ENCODE measurements at regions not wholly inside any gene's neighbourhood (a gene's known extent, or its start where the extent isn't known, plus 50 kb on each side); places are given as distances from the start of the nearest gene placed in this dataset.

DNA sequence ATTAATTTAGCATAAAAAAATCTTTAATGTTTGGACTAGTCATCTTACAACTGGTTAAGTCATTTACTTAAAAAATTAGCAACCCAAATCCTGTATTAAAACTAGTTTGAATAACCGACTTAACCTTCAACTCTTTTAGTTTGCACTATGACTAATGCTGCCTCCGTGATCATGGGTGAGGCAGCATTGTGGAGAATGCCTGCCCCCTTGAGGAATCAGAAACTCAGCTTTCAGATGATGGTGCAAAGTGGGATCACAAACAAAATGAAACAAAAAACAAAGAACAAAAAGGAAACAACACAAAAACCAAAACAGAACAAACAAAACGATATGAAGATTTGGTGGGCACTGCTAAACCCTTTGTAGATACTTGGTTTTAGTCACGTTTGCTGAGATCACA is 127.0 kb upstream of the PALM2AKAP2 start:
- TF ChIP-seq, protein P1, sequence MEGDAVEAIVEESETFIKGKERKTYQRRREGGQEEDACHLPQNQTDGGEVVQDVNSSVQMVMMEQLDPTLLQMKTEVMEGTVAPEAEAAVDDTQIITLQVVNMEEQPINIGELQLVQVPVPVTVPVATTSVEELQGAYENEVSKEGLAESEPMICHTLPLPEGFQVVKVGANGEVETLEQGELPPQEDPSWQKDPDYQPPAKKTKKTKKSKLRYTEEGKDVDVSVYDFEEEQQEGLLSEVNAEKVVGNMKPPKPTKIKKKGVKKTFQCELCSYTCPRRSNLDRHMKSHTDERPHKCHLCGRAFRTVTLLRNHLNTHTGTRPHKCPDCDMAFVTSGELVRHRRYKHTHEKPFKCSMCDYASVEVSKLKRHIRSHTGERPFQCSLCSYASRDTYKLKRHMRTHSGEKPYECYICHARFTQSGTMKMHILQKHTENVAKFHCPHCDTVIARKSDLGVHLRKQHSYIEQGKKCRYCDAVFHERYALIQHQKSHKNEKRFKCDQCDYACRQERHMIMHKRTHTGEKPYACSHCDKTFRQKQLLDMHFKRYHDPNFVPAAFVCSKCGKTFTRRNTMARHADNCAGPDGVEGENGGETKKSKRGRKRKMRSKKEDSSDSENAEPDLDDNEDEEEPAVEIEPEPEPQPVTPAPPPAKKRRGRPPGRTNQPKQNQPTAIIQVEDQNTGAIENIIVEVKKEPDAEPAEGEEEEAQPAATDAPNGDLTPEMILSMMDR (IDR thresholded peaks at IDR 0.05) = no peak
- TF ChIP-seq POLR2A (IDR thresholded peaks at IDR 0.05) (no peak), POLR2AphosphoS5 (IDR thresholded peaks at IDR 0.05) (no peak), EP300 (IDR thresholded peaks at IDR 0.05) (no peak)
